ENCODE measurements at regions not wholly inside any gene's neighbourhood (a gene's known extent, or its start where the extent isn't known, plus 50 kb on each side); places are given as distances from the start of the nearest gene placed in this dataset.

DNA sequence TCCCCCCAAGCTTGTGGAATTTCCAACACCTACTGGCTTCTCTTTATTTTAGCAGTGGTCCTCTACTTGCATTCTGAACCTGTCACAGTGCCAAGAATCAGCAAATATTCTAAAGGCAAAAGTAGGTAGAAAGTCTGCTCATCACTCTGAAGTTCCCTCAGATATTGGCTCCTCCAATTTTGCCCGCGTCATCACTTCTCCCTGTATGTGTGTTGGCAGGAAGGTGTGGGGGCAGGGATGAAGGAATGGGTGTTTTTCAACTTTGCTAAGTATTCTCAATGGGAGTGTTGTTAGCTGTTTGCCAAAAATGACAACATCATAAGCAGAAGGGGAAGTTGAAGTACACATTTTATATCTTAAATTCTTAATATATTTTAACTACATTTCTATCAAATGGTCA, 226.2 kb downstream of the POLR1F start:
- TF ChIP-seq CTCF (IDR thresholded peaks at IDR 0.05; ENCODE audit: unreplicated experiment): no peak
- peaks cover 2% of the 10 kb centered on the region for H3K27me3 Mint-ChIP-seq (ENCODE audit: unreplicated experiment)
- no peak overlapping the region for H3K4me3 Mint-ChIP-seq (ENCODE audit: unreplicated experiment)
- no peak overlapping the region for H3K27ac Mint-ChIP-seq (ENCODE audit: unreplicated experiment)
- DNase-seq (ENCODE audit: low spot score): no peak
- no peaks in the 10 kb centered on the region for H3K36me3 Mint-ChIP-seq (ENCODE audit: low read depth, unreplicated experiment)
- no peaks in the 10 kb centered on the region for H3K4me1 Mint-ChIP-seq (ENCODE audit: unreplicated experiment)
- peaks cover 4% of the 10 kb centered on the region for H3K9me3 Mint-ChIP-seq (ENCODE audit: unreplicated experiment)

DNA sequence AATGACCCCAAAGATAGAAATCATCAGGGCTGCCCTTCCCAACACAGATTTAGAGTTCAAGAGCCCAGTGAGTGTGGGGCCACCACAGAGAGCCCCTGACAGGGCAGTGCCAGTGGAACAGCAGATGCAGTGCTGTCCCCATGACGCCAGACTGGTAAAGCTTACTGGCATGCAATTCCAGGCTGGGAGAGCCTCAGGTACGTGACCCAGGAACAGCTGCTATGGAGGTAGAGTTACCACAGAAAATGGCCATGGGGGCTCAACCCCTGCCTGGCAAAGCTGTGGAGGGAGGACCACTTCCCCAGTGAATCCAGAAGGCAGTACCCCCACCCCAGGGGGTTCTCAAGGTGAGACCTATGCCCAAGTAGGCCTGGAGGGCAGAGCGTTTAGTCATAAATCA, 228.5 kb downstream of the POLR1F start:
- Mint-ChIP-seq H3K9me3 (ENCODE audit: unreplicated experiment) (peaks cover 4% of the 10 kb centered on the region), H3K27ac (ENCODE audit: unreplicated experiment) (no peak overlapping the region), H3K27me3 (ENCODE audit: unreplicated experiment) (peaks cover 2% of the 10 kb centered on the region), H3K4me3 (ENCODE audit: unreplicated experiment) (no peak overlapping the region), H3K4me1 (ENCODE audit: unreplicated experiment) (no peaks in the 10 kb centered on the region), H3K36me3 (ENCODE audit: low read depth, unreplicated experiment) (no peaks in the 10 kb centered on the region)
- no peak for DNase-seq (ENCODE audit: low spot score)
- no peak for TF ChIP-seq CTCF (IDR thresholded peaks at IDR 0.05; ENCODE audit: unreplicated experiment)

DNA sequence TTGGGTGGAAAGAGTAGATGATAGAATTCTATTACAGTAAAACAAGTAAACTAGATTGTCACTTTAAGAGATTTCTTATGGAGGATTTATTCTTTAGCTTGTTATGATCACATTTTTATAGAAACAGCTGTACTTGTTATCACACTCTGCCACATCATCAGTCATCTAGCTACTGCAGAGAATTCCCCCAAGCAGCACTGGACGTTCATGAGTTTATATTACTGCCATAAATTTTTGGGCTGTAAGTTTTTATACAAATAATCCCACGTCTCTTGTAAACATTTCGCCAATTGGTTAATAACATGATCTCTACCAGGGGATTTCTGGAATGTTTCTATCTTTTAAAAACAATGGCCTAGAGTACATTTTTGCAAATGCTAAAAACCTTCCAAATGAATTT, 238.8 kb downstream of the POLR1F start:
- H3K36me3 Mint-ChIP-seq (ENCODE audit: low read depth, unreplicated experiment): no peaks in the 10 kb centered on the region
- TF ChIP-seq CTCF (IDR thresholded peaks at IDR 0.05; ENCODE audit: unreplicated experiment): no peak
- no peaks in the 10 kb centered on the region for H3K4me1 Mint-ChIP-seq (ENCODE audit: unreplicated experiment)
- H3K4me3 Mint-ChIP-seq (ENCODE audit: unreplicated experiment): no peak overlapping the region
- no peaks in the 10 kb centered on the region for H3K27me3 Mint-ChIP-seq (ENCODE audit: unreplicated experiment)
- no peak for DNase-seq (ENCODE audit: low spot score)
- no peak overlapping the region for H3K27ac Mint-ChIP-seq (ENCODE audit: unreplicated experiment)
- no peaks in the 10 kb centered on the region for H3K9me3 Mint-ChIP-seq (ENCODE audit: unreplicated experiment)

DNA sequence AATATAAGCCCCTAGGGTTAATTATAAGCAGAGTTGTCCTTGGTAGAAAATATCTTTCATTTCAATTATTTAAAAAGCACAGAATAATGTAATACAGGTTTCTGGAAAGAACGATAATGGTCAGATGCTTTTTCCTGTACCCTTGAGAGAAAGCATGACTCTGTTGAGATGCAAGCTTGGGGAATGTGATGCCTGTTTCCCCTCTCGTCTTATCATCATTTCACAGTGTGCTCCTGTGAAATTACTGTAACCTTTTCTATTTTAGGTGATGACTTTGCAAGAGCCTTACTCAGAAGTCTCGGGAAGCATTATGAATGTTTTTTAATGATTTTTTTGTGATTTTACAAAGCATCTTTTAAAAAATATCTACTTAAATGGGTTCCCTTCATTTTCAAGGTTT, 243.0 kb downstream of the POLR1F start:
- Mint-ChIP-seq H3K4me1 (ENCODE audit: unreplicated experiment) (no peaks in the 10 kb centered on the region), H3K36me3 (ENCODE audit: low read depth, unreplicated experiment) (no peaks in the 10 kb centered on the region), H3K27ac (ENCODE audit: unreplicated experiment) (no peak overlapping the region), H3K27me3 (ENCODE audit: unreplicated experiment) (no peaks in the 10 kb centered on the region), H3K9me3 (ENCODE audit: unreplicated experiment) (no peaks in the 10 kb centered on the region), H3K4me3 (ENCODE audit: unreplicated experiment) (no peak overlapping the region)
- TF ChIP-seq CTCF (IDR thresholded peaks at IDR 0.05; ENCODE audit: unreplicated experiment): no peak
- no peak for DNase-seq (ENCODE audit: low spot score)

DNA sequence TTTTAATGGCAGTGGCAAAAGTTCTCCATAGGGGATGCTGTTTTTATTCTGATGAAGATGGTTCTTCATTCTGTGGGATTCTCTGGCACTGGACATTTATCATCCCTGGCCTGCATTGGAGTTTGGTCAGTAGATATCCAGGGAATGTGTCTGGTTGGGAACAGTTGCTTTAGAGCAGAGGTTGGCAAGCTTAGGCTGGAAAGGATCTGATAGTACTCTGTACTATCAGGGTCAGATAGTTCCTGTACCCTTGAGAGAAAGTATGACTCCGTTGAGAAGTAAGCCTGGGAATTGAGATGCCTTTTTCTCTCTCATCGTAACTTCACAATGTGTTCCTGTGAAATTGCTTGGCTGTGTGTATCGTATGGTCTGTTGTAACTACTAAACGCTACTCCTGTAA, 244.1 kb downstream of the POLR1F start:
- Mint-ChIP-seq H3K27ac (ENCODE audit: unreplicated experiment) (no peak overlapping the region), H3K27me3 (ENCODE audit: unreplicated experiment) (no peaks in the 10 kb centered on the region)
- no peak for DNase-seq (ENCODE audit: low spot score)

More for the DNA sequence above, 244.1 kb downstream of the POLR1F start:
- no peaks in the 10 kb centered on the region for H3K9me3 Mint-ChIP-seq (ENCODE audit: unreplicated experiment)
- H3K4me3 Mint-ChIP-seq (ENCODE audit: unreplicated experiment): no peak overlapping the region
- H3K4me1 Mint-ChIP-seq (ENCODE audit: unreplicated experiment): no peaks in the 10 kb centered on the region
- no peaks in the 10 kb centered on the region for H3K36me3 Mint-ChIP-seq (ENCODE audit: low read depth, unreplicated experiment)
- TF ChIP-seq CTCF (IDR thresholded peaks at IDR 0.05; ENCODE audit: unreplicated experiment): no peak

Data from endothelial cell (in vitro differentiated cells).